Keratinocyte (primary cell): ENCODE measurements at regions not wholly inside any gene's neighbourhood (a gene's known extent, or its start where the extent isn't known, plus 50 kb on each side); places are given as distances from the start of the nearest gene placed in this dataset.

ENCODE experiments used
- DNase-seq: peaks from one replicate; pipeline ENCODE4 v3.0.0-alpha.2; 2011; ENCODE audit warnings: low read depth, missing footprints, low spot score
- FAIRE-seq: peaks from 2 replicates; lab custom pipeline; 2011; peaks lifted over from hg19 to GRCh38; lab: Jason Lieb, UNC
- H2AFZ ChIP-seq: 2 replicates; pipeline ENCODE4 v1.6.0; 2012; ENCODE audit warnings: low read length, control low read depth, inconsistent platforms; ENCODE audit not compliant: control insufficient read depth
- H3K27ac ChIP-seq: 2 replicates; pipeline ENCODE4 v1.5.1; 2011; ENCODE audit warnings: low read length; ENCODE audit not compliant: control insufficient read depth, insufficient read depth
- H3K27me3 ChIP-seq: 3 replicates; pipeline ENCODE4 v1.6.0; 2011; ENCODE audit warnings: low read length; ENCODE audit not compliant: control insufficient read depth, insufficient read depth; ENCODE audit errors: extremely low read depth
- H3K36me3 ChIP-seq, 2 experiments: 2 replicates in 1 of 2; 3 replicates in 1 of 2; pipeline ENCODE4 v1.5.1; 2011; ENCODE audit warnings: low read length in 2 of 2, mild to moderate bottlenecking in 1 of 2; ENCODE audit not compliant: control insufficient read depth in 2 of 2, insufficient read depth in 2 of 2; ENCODE audit errors: extremely low read depth in 1 of 2
- H3K4me1 ChIP-seq: 3 replicates; pipeline ENCODE4 v1.5.1; 2011; ENCODE audit warnings: low read length; ENCODE audit not compliant: control insufficient read depth, insufficient read depth; ENCODE audit errors: extremely low read depth
- H3K4me2 ChIP-seq: 3 replicates; pipeline ENCODE4 v1.6.0; 2011; ENCODE audit warnings: low read depth, low read length; ENCODE audit not compliant: control insufficient read depth, insufficient read depth; ENCODE audit errors: extremely low read depth
- H3K4me3 ChIP-seq, 3 experiments: fragments of 200-600 bp in 1 of 3; sonication (generic) in 1 of 3; 2 replicates in 2 of 3; 3 replicates in 1 of 3; pipeline ENCODE4 v1.5.1; 2011 to 2016; ENCODE audit warnings: low read length in 3 of 3, mild to moderate bottlenecking in 3 of 3, control low read depth in 2 of 3, inconsistent platforms in 1 of 3, low read depth in 1 of 3, mixed read lengths in 1 of 3, mixed run types in 1 of 3, moderate library complexity in 1 of 3; ENCODE audit not compliant: control insufficient read depth in 2 of 3, insufficient read depth in 2 of 3; ENCODE audit errors: extremely low read depth in 1 of 3
- H3K79me2 ChIP-seq: 2 replicates; pipeline ENCODE4 v1.6.0; 2012; ENCODE audit warnings: low read length; ENCODE audit not compliant: control insufficient read depth, insufficient read depth
- H3K9ac ChIP-seq: 3 replicates; pipeline ENCODE4 v1.6.0; 2011; ENCODE audit warnings: low read length; ENCODE audit not compliant: control insufficient read depth, insufficient read depth; ENCODE audit errors: extremely low read depth
- H3K9me1 ChIP-seq: 3 replicates; pipeline ENCODE4 v1.6.0; 2011; ENCODE audit warnings: low read length; ENCODE audit not compliant: control insufficient read depth, insufficient read depth; ENCODE audit errors: extremely low read depth
- H3K9me3 ChIP-seq: 2 replicates; pipeline ENCODE4 v1.5.1; 2012; ENCODE audit warnings: low read depth, low read length; ENCODE audit not compliant: control insufficient read depth
- H4K20me1 ChIP-seq: 3 replicates; pipeline ENCODE4 v1.6.0; 2011; ENCODE audit warnings: low read length; ENCODE audit not compliant: control insufficient read depth, insufficient read depth; ENCODE audit errors: extremely low read depth
- CTCF ChIP-seq, 3 experiments: IDR thresholded peaks in 1 of 3; conservative IDR thresholded peaks in 1 of 3; optimal IDR thresholded peaks in 1 of 3; 2 replicates in 2 of 3; 3 replicates in 1 of 3; pipeline versions ENCODE3 to v1.5.1; 2011; ENCODE audit warnings: low read length in 3 of 3, mild to moderate bottlenecking in 3 of 3, moderate library complexity in 2 of 3, control low read depth in 1 of 3, inconsistent platforms in 1 of 3; ENCODE audit not compliant: insufficient read depth in 2 of 3; ENCODE audit errors: extremely low read depth in 1 of 3
- EZH2 ChIP-seq: IDR thresholded peaks from one replicate; pipeline ENCODE4 v1.6.1; 2012; ENCODE audit warnings: inconsistent platforms, mild to moderate bottlenecking, low read length, moderate library complexity
- dilution Hi-C: fragments of 300-500 bp; cut with MboI; formaldehyde crosslinking; loops from one replicate; pipeline ENCODE4 v1.7.0; 2020; ENCODE audit warnings: low sequenced_read_pairs; ENCODE audit not compliant: extremely low pct_ligation_motif_present

- Histone ChIP-seq H3K9ac (no peak overlapping the region), H3K79me2 (no peaks in the 10 kb centered on the region), H3K9me1 (peaks cover 3% of the 10 kb centered on the region), H2AFZ (no peak overlapping the region), H3K36me3 (no peaks in the 10 kb centered on the region), H3K27ac (no peak overlapping the region), H3K4me3 (no peak overlapping the region), H3K4me2 (no peak overlapping the region), H3K4me1 (peaks cover 33% of the 10 kb centered on the region), H4K20me1 (no peaks in the 10 kb centered on the region), H3K27me3 (no peaks in the 10 kb centered on the region), H3K9me3 (peaks cover 2% of the 10 kb centered on the region)
- FAIRE-seq (no peak), DNase-seq (no peak)
- dilution Hi-C loops, result no loop called here
- no peak for TF ChIP-seq EZH2
- TF ChIP-seq CTCF (optimal IDR thresholded peaks at IDR 0.05 in 1 of 3, IDR thresholded peaks at IDR 0.05 in 1 of 3, conservative IDR thresholded peaks at IDR 0.05 in 1 of 3; ENCODE audit: extremely low read depth in 1 of 3, insufficient read depth in 2 of 3, low read length in 3 of 3), result no peak
Observed at GRCh38 chr2:133838642-133839365, 270.5 kb upstream of the NCKAP5 start.

- Histone ChIP-seq H3K27me3 (no peaks in the 10 kb centered on the region), H4K20me1 (no peaks in the 10 kb centered on the region), H2AFZ (no peak overlapping the region), H3K4me2 (no peak overlapping the region), H3K9me1 (peaks cover 3% of the 10 kb centered on the region), H3K9me3 (peaks cover 2% of the 10 kb centered on the region), H3K9ac (no peak overlapping the region), H3K4me3 (no peak overlapping the region), H3K4me1 (peaks cover 38% of the 10 kb centered on the region), H3K36me3 (no peaks in the 10 kb centered on the region), H3K79me2 (no peaks in the 10 kb centered on the region), H3K27ac (no peak overlapping the region)
- FAIRE-seq (no peak), DNase-seq (no peak)
- no peak for TF ChIP-seq CTCF (optimal IDR thresholded peaks at IDR 0.05 in 1 of 3, IDR thresholded peaks at IDR 0.05 in 1 of 3, conservative IDR thresholded peaks at IDR 0.05 in 1 of 3; ENCODE audit: extremely low read depth in 1 of 3, insufficient read depth in 2 of 3, low read length in 3 of 3)
- TF ChIP-seq EZH2, result no peak
- dilution Hi-C loops, result no loop called here
Observed at GRCh38 chr2:133839677-133840076, 271.4 kb upstream of the NCKAP5 start.
